NCI-H510A (cell line): ENCODE measurements at regions not wholly inside any gene's neighbourhood (a gene's known extent, or its start where the extent isn't known, plus 50 kb on each side); places are given as distances from the start of the nearest gene placed in this dataset.

ENCODE experiments used
- DNase-seq: peaks from one replicate; lab custom pipeline; 2025; lab: John Stamatoyannopoulos, UW

DNA sequence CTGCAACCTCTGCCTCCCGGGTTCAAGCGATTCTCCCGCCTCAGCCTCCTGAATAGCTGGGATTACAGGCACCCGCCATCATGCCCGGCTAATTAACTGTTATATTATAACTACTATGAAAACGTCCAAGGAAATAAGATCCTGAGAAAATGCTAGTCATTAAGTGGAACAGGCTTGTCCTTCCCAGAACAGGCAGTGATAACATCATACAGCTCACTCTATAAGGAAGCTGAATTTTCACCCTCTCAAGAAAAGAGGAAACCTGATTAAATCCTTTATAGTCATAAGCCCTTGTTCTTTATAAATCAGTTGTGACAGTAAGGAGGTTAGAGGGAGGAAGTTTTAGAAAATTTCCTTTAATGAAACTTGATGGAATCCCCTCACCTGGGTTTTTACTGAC lies 163.9 kb upstream of the CLINT1 start:
- no peak for DNase-seq

- no peak for DNase-seq
These were observed 163.4 kb upstream of the CLINT1 start for GRCh38 chr5:158022393-158022792.

GRCh38 chr5:158020555-158021418 lies 161.8 kb upstream of the CLINT1 start:
- no peak for DNase-seq

DNA sequence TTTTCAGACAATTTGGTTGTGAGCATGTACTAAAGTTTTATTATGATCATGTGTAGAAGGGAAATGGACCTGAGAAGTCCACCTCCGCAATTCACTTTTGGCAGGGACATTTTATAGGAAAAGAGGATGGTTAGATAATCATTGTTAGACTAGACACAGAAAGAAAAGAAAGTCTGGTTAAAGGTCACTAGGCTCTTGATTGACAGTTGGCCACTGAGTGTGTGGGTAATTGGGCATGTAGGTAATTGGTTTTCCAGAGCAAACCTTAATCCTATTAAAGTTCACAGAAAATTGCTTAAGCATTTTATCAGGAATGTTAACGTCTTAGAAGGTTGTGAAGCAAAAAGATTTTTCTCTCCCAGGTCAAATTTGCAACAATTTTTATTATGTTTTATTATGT lies 158.5 kb upstream of the CLINT1 start:
- DNase-seq: no peak

DNA sequence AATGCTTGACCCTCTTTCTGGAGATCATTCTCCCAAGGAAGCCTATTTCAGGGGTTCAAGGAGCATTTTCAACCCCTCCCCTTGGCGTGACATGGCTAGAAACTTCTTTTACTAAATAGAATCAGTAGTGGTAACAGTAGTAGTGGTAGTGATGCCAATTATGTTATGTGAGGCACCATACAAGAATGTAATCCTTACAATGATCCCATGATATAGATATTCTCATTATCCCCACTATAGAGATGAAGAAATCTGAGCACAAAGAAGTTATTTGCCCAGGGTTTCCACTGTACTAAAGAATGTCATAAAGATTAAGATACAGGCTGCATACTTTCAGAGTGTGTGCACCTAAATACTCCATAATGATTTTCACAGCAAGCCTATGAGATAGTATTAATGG lies 155.4 kb upstream of the CLINT1 start:
- DNase-seq: no peak

DNA sequence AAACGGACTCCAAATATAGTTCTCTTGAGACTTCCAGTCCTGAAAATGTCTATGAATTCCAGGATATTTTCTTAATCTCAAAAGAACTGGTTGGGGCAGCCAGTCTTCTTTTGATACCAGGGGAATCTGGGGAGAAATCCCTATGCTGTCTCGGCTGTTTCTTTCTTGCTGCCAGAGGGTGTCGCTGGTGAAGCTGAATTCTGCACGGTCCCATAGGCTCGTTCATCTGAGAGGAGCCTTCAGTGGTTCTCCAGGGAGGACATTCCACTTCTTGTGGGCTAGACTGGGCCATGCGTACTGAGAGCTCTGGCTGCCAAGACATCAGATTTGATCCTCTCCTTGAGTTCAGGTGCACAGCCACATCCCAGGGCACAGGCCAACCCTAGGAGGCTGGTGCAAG lies 155.0 kb upstream of the CLINT1 start:
- no peak for DNase-seq

DNA sequence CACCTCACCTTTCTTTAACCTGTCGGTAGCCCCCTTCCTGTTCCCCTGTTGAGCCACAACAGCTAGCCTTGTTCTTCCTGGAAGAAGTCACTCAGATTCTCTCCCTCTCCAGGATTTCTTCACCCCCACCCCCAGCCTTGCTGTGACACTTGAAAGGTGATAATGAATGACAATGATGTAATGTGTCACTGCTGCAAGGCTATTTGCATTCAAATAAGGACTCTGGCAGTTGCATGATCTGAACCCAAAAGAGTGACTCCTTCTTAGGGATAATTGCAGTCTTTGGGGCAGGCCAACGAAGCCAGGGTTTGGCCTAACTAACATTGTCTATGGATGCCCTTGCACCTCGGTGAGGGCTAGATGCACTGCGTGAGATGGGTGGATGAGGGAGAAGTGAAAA lies 154.4 kb upstream of the CLINT1 start:
- no peak for DNase-seq

- no peak for DNase-seq
These were observed 152.5 kb upstream of the CLINT1 start for GRCh38 chr5:158011422-158011821.

- no peak for DNase-seq
These were observed 151.9 kb upstream of the CLINT1 start for GRCh38 chr5:158010831-158011230.

DNA sequence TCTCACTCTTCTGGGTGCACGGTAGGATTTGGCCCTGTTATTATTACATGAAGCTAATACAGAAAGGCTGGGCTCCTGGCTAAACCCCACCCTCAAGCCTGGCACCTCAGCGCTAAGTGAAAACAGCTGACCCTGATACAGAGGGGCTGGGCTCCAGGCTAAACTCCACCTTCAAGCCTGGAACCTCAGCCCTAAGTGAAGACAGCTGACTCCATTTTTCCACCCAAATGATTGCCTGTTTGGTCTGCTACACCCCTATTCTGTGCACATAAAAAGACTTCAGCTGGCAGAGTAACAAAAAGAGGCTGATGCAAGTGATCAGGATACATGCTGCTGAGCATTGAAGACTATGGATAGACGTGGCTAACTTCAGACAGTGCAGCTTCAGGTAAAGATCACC lies 148.4 kb upstream of the CLINT1 start:
- DNase-seq: no peak

GRCh38 chr5:157999696-158000095 lies 140.8 kb upstream of the CLINT1 start:
- no peak for DNase-seq

DNA sequence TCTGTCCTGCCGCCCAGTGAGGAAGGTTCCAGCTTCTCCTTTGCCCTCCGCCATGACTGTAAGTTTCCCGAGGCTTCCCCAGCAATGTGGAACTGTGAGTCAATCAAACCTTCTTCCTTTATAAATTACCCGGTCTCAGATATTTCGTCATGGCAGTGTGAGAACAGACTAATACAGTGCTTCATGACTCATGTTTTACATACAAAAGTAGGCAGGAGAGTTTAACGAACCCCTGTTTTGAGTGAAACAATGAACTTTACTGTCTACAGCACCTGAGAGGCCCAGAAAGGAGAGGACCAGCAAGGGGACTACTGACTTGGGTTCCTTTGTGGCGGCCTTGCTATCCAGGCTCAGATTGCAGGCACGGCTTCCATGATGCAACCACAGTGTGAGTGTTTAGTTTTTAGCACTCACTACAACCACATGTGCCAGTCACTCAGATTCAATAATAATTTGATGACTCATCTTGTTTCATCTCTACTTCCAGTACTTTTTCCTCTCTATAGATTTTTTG lies 139.1 kb upstream of the CLINT1 start:
- no peak for DNase-seq

- peak; percentile 33 for DNase-seq
These were observed 136.1 kb upstream of the CLINT1 start for GRCh38 chr5:157994906-157995519.

DNA sequence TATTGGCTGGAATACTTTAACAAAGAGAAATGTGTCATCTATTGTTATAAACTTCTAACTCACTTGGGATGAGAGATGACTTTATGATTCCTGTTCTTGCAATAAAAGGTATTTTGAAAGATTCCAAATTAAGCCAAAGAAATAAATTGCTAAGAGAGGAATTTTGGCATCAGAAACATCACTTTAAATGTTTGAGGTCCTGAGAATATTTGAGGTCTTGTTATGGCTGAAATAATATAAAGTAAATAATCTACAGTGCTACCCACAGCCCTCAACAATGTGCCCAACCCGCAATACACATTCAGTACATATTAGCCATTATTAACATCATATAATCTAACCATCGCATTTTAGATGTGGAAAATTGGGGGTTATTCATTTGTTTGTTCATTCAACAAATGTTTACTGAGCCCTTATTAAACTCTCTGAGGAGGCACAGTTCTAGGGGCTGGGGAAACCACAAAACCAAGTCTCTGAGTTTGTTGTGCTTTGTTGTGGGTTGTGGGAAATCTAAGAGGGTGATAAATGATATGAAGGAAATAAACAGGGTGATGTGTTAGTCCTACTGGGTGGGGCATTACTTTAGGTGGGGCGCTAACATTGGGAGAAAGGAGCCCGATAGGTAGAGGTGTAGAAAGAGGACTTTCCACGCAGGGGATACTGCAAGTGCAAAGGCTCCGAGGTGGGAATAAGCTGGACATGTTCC lies 135.2 kb upstream of the CLINT1 start:
- no peak for DNase-seq

GRCh38 chr5:157993201-157993600 lies 134.3 kb upstream of the CLINT1 start:
- no peak for DNase-seq

GRCh38 chr5:157990583-157991181 lies 131.7 kb upstream of the CLINT1 start:
- DNase-seq: no peak

- no peak for DNase-seq
These were observed 130.4 kb upstream of the CLINT1 start for GRCh38 chr5:157989296-157989695.

DNA sequence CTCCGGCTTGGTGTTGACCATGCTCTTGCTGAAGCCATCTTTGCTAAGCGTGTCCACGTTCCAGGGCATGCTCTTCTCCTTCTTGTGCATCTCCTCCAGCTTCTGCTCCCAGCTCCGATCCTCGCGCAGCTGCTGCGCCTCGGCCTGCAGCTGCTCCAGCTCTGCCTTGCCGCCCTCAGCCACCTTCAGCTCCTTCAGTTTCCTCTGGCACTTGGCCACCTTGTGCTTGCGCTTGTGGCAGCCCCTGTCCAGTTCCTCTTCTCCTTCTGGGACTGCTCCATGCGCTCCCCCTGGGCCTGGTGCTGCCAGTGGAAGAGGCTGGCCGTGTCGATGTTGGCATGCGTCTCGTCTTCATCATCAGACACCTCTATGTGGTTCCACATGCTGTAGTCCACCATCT lies 128.3 kb upstream of the CLINT1 start:
- no peak for DNase-seq

GRCh38 chr5:157986431-157986990 lies 127.6 kb upstream of the CLINT1 start:
- no peak for DNase-seq

- no peak for DNase-seq
These were observed 125.7 kb upstream of the CLINT1 start for GRCh38 chr5:157984611-157985010.

DNA sequence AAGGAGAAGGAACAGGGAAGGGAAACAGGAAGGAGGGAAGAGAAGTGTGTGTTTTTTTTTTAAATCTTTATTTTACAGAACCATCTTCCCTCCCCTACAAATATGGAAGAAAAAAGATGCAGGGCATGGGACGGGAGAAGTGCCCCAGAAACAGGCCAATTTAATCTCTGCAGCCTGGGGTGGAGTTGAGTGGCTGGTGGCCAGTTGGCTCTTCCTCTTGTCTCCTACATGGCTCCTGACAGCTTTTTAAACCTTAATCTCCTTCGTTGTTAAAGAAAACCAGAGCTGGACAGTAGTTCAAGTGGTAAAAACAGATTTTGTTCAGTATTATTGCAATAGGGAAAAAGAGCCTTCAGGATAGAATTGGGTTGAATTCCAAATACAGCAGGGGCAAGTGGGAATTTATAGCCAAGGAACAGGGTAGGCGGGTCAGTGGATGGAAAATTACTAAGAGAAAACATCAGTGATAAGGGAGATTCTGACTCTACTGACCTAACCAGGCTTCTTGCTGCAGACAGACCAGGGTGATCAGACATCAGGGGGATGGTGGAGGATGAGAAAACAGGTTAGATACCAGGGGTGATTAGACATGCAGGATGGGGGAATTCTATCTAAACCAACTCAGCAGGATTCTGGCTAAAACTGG lies 125.1 kb upstream of the CLINT1 start:
- DNase-seq: no peak

DNA sequence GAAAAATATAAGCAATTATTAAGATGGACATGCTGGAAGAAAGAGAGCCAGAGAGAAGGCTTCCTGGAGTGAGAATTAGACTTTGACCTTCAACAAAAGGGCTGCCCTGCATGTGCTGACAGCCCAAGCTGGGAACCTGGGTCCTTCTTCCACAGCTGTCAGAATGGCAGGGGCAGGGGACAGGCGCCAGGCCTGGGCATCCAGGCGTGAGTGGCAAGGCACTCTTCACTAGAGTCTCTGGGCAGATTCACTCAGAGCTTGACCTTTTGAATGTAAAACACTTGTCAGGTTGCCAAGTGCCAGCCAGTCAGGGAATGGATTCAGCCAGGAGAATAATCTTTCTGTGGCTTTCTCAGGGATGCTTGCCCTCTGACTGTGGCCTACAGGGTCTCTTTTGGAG lies 119.1 kb upstream of the CLINT1 start:
- no peak for DNase-seq
